Type B pancreatic cell (in vitro differentiated cells): ENCODE measurements at regions not wholly inside any gene's neighbourhood (a gene's known extent, or its start where the extent isn't known, plus 50 kb on each side); places are given as distances from the start of the nearest gene placed in this dataset.
A peak's percentile ranks its signal among the peaks of the same experiment; 100 is the strongest.

ENCODE experiments used
- DNase-seq: peaks from one replicate; pipeline ENCODE4 v3.0.0; 2021; ENCODE audit warnings: mixed read lengths; ENCODE audit not compliant: unreplicated experiment; ENCODE audit errors: extremely low spot score
- H3K27ac Mint-ChIP-seq: 2 replicates; pipeline ENCODE4 v1.8.0; 2021; ENCODE audit warnings: mild to moderate bottlenecking, mixed read lengths
- H3K27me3 Mint-ChIP-seq: 2 replicates; pipeline ENCODE4 v1.8.0; 2021; ENCODE audit warnings: mixed read lengths
- H3K36me3 Mint-ChIP-seq: 2 replicates; pipeline ENCODE4 v1.8.0; 2021; ENCODE audit warnings: mixed read lengths
- H3K4me1 Mint-ChIP-seq: one replicate; pipeline ENCODE4 v1.8.0; 2021; ENCODE audit warnings: mixed read lengths; ENCODE audit not compliant: unreplicated experiment
- H3K4me3 Mint-ChIP-seq: 2 replicates; pipeline ENCODE4 v1.8.0; 2021; ENCODE audit warnings: mild to moderate bottlenecking, mixed read lengths
- H3K9me3 Mint-ChIP-seq: 2 replicates; pipeline ENCODE4 v1.8.0; 2021; ENCODE audit warnings: mixed read lengths
- TF ChIP-seq, protein P1 (sequence below): fragments of 200-600 bp; sonication (generic); conservative IDR thresholded peaks from 2 replicates; pipeline ENCODE4 v1.5.0; 2021; ENCODE audit warnings: antibody characterized with exemption, mild to moderate bottlenecking

DNA sequence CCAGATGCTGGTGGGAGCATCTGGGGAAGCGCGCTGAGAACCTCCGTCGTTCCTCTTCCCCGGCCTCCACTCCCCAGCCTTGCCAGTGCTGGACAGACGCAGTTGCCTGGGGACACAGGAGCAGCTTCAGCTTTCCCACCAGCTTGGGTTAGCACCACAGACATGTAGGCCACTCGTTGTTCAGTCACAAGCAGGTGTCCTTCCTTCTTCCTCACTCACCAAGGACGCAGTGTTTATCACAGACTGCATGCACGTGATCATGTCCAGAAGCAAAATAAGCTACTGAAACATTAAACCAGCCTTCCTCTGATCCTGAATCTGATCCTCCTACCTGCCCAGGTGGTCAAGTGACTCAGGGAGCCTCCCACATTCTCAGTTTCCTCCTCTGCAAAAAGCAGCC lies 232.9 kb downstream of the SYK start:
- Mint-ChIP-seq H3K4me1 (peaks cover 35% of the 10 kb centered on the region), H3K4me3 (no peak overlapping the region), H3K27ac (peak overlapping the region; percentile 96), H3K27me3 (peaks cover 3% of the 10 kb centered on the region), H3K9me3 (no peaks in the 10 kb centered on the region), H3K36me3 (peaks cover 4% of the 10 kb centered on the region)
- TF ChIP-seq, protein P1, sequence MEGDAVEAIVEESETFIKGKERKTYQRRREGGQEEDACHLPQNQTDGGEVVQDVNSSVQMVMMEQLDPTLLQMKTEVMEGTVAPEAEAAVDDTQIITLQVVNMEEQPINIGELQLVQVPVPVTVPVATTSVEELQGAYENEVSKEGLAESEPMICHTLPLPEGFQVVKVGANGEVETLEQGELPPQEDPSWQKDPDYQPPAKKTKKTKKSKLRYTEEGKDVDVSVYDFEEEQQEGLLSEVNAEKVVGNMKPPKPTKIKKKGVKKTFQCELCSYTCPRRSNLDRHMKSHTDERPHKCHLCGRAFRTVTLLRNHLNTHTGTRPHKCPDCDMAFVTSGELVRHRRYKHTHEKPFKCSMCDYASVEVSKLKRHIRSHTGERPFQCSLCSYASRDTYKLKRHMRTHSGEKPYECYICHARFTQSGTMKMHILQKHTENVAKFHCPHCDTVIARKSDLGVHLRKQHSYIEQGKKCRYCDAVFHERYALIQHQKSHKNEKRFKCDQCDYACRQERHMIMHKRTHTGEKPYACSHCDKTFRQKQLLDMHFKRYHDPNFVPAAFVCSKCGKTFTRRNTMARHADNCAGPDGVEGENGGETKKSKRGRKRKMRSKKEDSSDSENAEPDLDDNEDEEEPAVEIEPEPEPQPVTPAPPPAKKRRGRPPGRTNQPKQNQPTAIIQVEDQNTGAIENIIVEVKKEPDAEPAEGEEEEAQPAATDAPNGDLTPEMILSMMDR: no peak
- DNase-seq: no peak

DNA sequence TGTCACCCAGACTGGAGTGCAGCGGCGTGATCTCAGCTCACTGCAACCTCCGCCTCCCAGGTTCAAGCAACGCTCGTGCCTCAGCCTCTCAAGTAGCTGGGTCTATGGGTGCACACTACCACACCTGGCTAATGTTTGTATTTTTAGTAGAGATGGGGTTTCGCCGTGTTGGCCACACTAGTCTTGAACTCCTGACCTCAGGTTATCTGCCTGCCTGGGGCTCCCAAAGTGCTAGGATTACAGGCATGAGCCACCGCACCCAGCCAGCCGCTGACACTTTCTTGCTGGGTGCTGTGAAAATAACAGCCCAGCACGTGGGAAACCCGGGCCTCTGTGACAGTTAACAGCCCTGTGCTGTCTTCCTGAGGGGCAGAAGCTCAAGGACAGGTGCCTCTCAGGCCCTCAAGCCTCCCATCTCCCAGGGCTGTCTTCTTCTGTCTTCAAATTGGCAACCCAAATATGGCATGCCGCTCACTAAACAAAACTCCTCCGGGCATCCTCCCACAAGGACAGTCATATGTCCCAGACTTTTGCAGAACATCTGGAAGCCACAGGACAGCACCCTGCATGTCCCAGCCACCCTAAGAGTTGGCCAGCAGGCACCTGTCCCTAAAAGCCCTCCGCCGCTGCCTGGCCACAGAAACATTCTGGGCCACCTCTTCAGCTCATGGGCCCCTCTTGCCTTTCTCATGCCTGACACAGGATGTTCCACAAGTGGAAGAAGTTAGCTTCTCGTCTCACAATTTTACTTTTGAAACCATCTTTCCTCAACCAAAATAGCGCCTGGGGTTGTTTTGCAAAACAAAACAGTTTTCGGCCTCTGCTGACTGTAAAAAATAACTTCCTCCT lies 233.6 kb downstream of the SYK start:
- H3K9me3 Mint-ChIP-seq: no peaks in the 10 kb centered on the region
- H3K27ac Mint-ChIP-seq: peak overlapping the region; percentile 96
- DNase-seq: no peak
- peak overlapping the region; percentile 39 for H3K4me3 Mint-ChIP-seq
- peaks cover 4% of the 10 kb centered on the region for H3K36me3 Mint-ChIP-seq
- H3K27me3 Mint-ChIP-seq: peaks cover 3% of the 10 kb centered on the region
- H3K4me1 Mint-ChIP-seq: peaks cover 35% of the 10 kb centered on the region
- TF ChIP-seq, protein P1: no peak

DNA sequence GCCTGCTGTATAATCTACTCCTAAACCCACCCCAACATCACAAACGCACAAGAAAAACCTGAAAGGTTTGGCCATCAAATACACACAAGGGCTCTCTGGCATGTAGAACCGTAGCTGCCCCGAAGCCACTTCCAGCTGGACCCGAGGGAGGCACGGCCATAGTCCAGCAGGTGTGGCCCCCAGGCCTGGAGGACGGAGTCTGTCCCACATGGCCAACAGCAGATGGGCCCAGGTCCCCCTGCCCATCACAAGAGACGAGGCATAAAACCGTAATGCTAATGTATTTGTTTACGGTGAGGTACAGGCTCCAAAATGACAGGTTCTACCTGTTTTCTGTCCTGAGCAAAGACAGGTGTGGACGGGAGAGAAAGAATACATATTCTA lies 234.2 kb downstream of the SYK start:
- Mint-ChIP-seq H3K36me3 (peaks cover 4% of the 10 kb centered on the region), H3K4me1 (peaks cover 35% of the 10 kb centered on the region), H3K4me3 (peak overlapping the region; percentile 39), H3K27me3 (peaks cover 3% of the 10 kb centered on the region), H3K9me3 (no peaks in the 10 kb centered on the region), H3K27ac (peak overlapping the region; percentile 96)
- no peak for DNase-seq
- TF ChIP-seq, protein P1: no peak

DNA sequence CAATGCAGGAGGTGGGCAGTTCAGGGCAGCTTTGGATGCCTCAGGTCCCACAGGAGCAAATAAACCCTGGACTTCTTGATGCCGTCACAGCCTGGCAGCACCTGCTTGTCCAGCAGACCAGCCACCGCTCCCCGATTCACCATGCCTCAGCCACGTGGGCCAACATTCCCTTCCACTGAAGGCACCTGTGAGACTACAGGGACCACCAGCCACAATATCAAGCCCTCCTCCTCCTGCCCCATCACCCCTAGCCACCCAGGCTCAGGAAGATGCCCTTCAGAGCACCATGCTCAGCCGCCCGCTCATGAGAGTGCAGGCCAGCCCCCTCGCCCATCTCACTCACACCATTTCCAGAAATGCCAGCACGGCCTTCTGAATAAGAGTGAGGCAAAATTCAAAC lies 234.7 kb downstream of the SYK start:
- H3K9me3 Mint-ChIP-seq: no peaks in the 10 kb centered on the region

DNA sequence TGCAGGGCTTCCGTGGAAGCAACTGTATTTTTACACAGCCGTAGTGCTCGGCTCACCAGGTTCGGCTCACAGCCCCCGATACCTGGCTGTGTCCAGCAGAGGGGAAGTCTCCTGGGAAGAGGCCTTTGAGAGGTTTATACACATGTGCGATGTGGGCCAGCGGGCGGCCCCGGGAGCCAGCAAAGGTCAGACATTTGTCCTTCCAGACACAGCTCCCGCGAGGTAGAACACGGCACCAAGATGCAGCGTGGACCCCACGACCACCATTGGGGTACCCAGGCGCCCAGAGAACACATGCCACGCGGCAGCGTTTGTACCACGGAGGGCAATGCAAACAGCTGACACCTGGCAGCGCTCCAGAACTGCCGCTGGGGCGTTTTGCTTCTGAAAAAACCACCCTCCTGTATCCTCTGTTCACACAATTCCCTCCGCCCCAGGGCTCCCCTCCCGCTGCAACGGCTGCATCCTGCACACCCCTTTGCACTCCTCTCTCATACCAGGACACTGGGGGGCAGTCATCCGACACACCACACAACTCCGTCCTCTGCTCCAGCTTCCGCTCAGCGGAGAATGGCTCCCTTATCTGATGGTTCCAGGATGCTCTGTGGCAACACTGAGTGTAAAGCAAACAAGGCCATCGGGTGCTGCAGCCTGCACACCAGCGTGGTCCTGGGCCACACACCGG lies 235.3 kb downstream of the SYK start:
- Mint-ChIP-seq H3K27ac (peak overlapping the region; percentile 96), H3K9me3 (no peaks in the 10 kb centered on the region), H3K27me3 (peaks cover 3% of the 10 kb centered on the region), H3K36me3 (peaks cover 4% of the 10 kb centered on the region), H3K4me1 (peaks cover 35% of the 10 kb centered on the region), H3K4me3 (peak overlapping the region; percentile 65)
- DNase-seq: no peak
- TF ChIP-seq, protein P1: peak; percentile 72

More for the DNA sequence above, 234.7 kb downstream of the SYK start:
- no peak for DNase-seq
- Mint-ChIP-seq H3K36me3 (peaks cover 4% of the 10 kb centered on the region), H3K4me1 (peaks cover 35% of the 10 kb centered on the region), H3K27ac (peak overlapping the region; percentile 96), H3K27me3 (peaks cover 3% of the 10 kb centered on the region), H3K4me3 (peak overlapping the region; percentile 39)
- TF ChIP-seq, protein P1: no peak
